H1 (cell line): ENCODE measurements at regions not wholly inside any gene's neighbourhood (a gene's known extent, or its start where the extent isn't known, plus 50 kb on each side); places are given as distances from the start of the nearest gene placed in this dataset.

Source experiments
- CTCF ChIA-PET: fragments of 300-600 bp; sonication (Branson Sonifier 250); formaldehyde crosslinking; loops from one replicate; lab custom pipeline; 2021; ENCODE audit not compliant: partially characterized antibody; lab: Charles Lee
- POLR2A ChIA-PET: fragments of 300-600 bp; sonication (Branson Sonifier 250); formaldehyde crosslinking; loops from one replicate; lab custom pipeline; 2021; ENCODE audit warnings: inconsistent platforms; ENCODE audit not compliant: partially characterized antibody; lab: Charles Lee
- DNase-seq, 2 experiments: peaks; one replicate each; pipeline versions ENCODE4 v3.0.0 to v3.0.0-alpha.2; 2010 to 2022; ENCODE audit warnings: low spot score in 2 of 2, low read depth in 1 of 2, mixed read lengths in 1 of 2
- FAIRE-seq: peaks from 2 replicates; lab custom pipeline; 2011; peaks lifted over from hg19 to GRCh38; lab: Jason Lieb, UNC
- H2AFZ ChIP-seq: 2 replicates; pipeline ENCODE4 v1.8.1; 2012; ENCODE audit warnings: low read length, inconsistent platforms
- H2AK5ac ChIP-seq: 2 replicates; pipeline ENCODE4 v1.6.1; 2013; ENCODE audit warnings: low read depth, low read length
- H2BK120ac ChIP-seq: replicated peaks from 2 replicates; pipeline ENCODE3; 2013; ENCODE audit warnings: low read depth, low read length, inconsistent platforms
- H2BK12ac ChIP-seq: 2 replicates; pipeline ENCODE4 v1.6.1; 2013; ENCODE audit warnings: low read depth, low read length
- H2BK15ac ChIP-seq: 2 replicates; pipeline ENCODE4 v1.6.1; 2013; ENCODE audit warnings: low read length
- H2BK20ac ChIP-seq: 2 replicates; pipeline ENCODE4 v1.6.1; 2013; ENCODE audit warnings: low read length
- H2BK5ac ChIP-seq: 2 replicates; pipeline ENCODE4 v1.6.1; 2013; ENCODE audit warnings: low read depth, low read length
- H3K14ac ChIP-seq: 2 replicates; pipeline ENCODE4 v1.6.1; 2013; ENCODE audit warnings: inconsistent platforms; ENCODE audit not compliant: insufficient read length
- H3K18ac ChIP-seq: 2 replicates; pipeline ENCODE4 v1.6.1; 2013; ENCODE audit warnings: low read length; ENCODE audit errors: extremely low read depth
- H3K23ac ChIP-seq: 2 replicates; pipeline ENCODE4 v1.6.1; 2013; ENCODE audit warnings: inconsistent platforms; ENCODE audit not compliant: insufficient read length
- H3K23me2 ChIP-seq: 2 replicates; pipeline ENCODE4 v1.6.1; 2013; ENCODE audit warnings: low read depth, low read length
- H3K27ac ChIP-seq: 2 replicates; pipeline ENCODE4 v1.6.1; 2011; ENCODE audit warnings: low read depth, low read length, inconsistent platforms
- H3K27me3 ChIP-seq, 4 experiments: replicated peaks in 1 of 4; 1 replicate in 1 of 4; 2 replicates in 3 of 4; pipeline versions ENCODE4 v1.6.1 to v1.8.1; 2011 to 2013; ENCODE audit warnings: low read length in 3 of 4, mild to moderate bottlenecking in 3 of 4, inconsistent platforms in 2 of 4, mixed read lengths in 2 of 4, moderate library complexity in 1 of 4; ENCODE audit not compliant: control insufficient read depth in 3 of 4, insufficient read depth in 3 of 4; ENCODE audit errors: extremely low read depth in 1 of 4
- H3K36me3 ChIP-seq, 4 experiments: 2 replicates each; pipeline versions ENCODE4 v1.6.1 to v1.8.1; 2011 to 2013; ENCODE audit warnings: mild to moderate bottlenecking in 4 of 4, low read length in 3 of 4, moderate library complexity in 2 of 4, control low read depth in 1 of 4, inconsistent platforms in 1 of 4; ENCODE audit not compliant: insufficient read depth in 4 of 4, control insufficient read depth in 2 of 4
- H3K4ac ChIP-seq: replicated peaks from 2 replicates; pipeline ENCODE3; 2013; ENCODE audit warnings: low read length, low read depth, mixed read lengths, inconsistent platforms; ENCODE audit not compliant: insufficient read length
- H3K4me1 ChIP-seq, 4 experiments: replicated peaks in 1 of 4; 1 replicate in 1 of 4; 2 replicates in 3 of 4; pipeline versions ENCODE4 v1.6.1 to v1.8.1; 2011 to 2013; ENCODE audit warnings: low read length in 3 of 4, inconsistent platforms in 2 of 4, mixed read lengths in 1 of 4; ENCODE audit not compliant: insufficient read depth in 4 of 4, control insufficient read depth in 3 of 4
- H3K4me2 ChIP-seq, 2 experiments: 2 replicates each; pipeline versions ENCODE4 v1.6.1 to v1.8.1; 2011 to 2013; ENCODE audit warnings: low read depth in 2 of 2, low read length in 2 of 2, control low read depth in 1 of 2, inconsistent platforms in 1 of 2, mild to moderate bottlenecking in 1 of 2; ENCODE audit not compliant: insufficient read depth in 1 of 2
- H3K4me3 ChIP-seq, 4 experiments: fragments of 200-600, 300-600 bp in 1 of 4; sonication (generic), shearing (Covaris generic), sonication (Bioruptor Twin) in 1 of 4; 2 replicates each; pipeline versions ENCODE4 v1.5.1 to v1.8.1; 2011 to 2016; ENCODE audit warnings: low read length in 4 of 4, low read depth in 3 of 4, control low read depth in 2 of 4, inconsistent platforms in 2 of 4, mild to moderate bottlenecking in 2 of 4, mixed read lengths in 1 of 4, moderate library complexity in 1 of 4; ENCODE audit not compliant: insufficient read depth in 2 of 4; ENCODE audit errors: extremely low read depth in 1 of 4
- H3K56ac ChIP-seq: replicated peaks from 2 replicates; pipeline ENCODE3; 2013; ENCODE audit warnings: low read depth, mild to moderate bottlenecking, mixed read lengths, low read length, inconsistent platforms; ENCODE audit not compliant: insufficient read length
- H3K79me1 ChIP-seq: 2 replicates; pipeline ENCODE4 v1.6.1; 2013; ENCODE audit warnings: low read depth, low read length, control low read depth
- H3K79me2 ChIP-seq, 2 experiments: 2 replicates each; pipeline versions ENCODE4 v1.6.1 to v1.8.1; 2012 to 2013; ENCODE audit warnings: low read length in 2 of 2, mild to moderate bottlenecking in 2 of 2, inconsistent platforms in 1 of 2; ENCODE audit not compliant: insufficient read depth in 2 of 2, control insufficient read depth in 1 of 2
- H3K9ac ChIP-seq, 4 experiments: replicated peaks in 1 of 4; 1 replicate in 1 of 4; 2 replicates in 3 of 4; pipeline versions ENCODE4 v1.6.1 to v1.8.1; 2011 to 2013; ENCODE audit warnings: low read depth in 3 of 4, low read length in 3 of 4, control low read depth in 2 of 4, mild to moderate bottlenecking in 2 of 4, moderate library complexity in 2 of 4, inconsistent platforms in 1 of 4; ENCODE audit errors: extremely low read depth in 1 of 4
- H3K9me3 ChIP-seq, 2 experiments: 2 replicates each; pipeline versions ENCODE4 v1.6.1 to v1.8.1; 2012 to 2013; ENCODE audit warnings: mild to moderate bottlenecking in 2 of 2, moderate library complexity in 2 of 2, control low read depth in 1 of 2, inconsistent platforms in 1 of 2, low read depth in 1 of 2, low read length in 1 of 2, mixed read lengths in 1 of 2; ENCODE audit not compliant: insufficient read depth in 2 of 2
- H4K20me1 ChIP-seq, 2 experiments: replicated peaks in 1 of 2; 2 replicates each; pipeline versions ENCODE3 to v1.8.1; 2011 to 2013; ENCODE audit warnings: inconsistent platforms in 2 of 2, low read length in 2 of 2, mild to moderate bottlenecking in 1 of 2; ENCODE audit not compliant: insufficient read depth in 2 of 2, control insufficient read depth in 1 of 2
- H4K5ac ChIP-seq: 2 replicates; pipeline ENCODE4 v1.6.1; 2013; ENCODE audit warnings: low read length, low read depth, mixed read lengths, inconsistent platforms; ENCODE audit not compliant: insufficient read length
- H4K8ac ChIP-seq: 2 replicates; pipeline ENCODE4 v1.8.0; 2013; ENCODE audit warnings: mild to moderate bottlenecking, moderate library complexity, low read length, inconsistent platforms; ENCODE audit not compliant: insufficient read depth; ENCODE audit errors: extremely low read depth
- H4K91ac ChIP-seq: replicated peaks from 2 replicates; pipeline ENCODE3; 2013; ENCODE audit warnings: low read length, mixed read lengths, inconsistent platforms; ENCODE audit not compliant: insufficient read length
- KDM1A ChIP-seq: fragments of 200-600, 300-600 bp; sonication (generic); IDR thresholded peaks from 2 replicates; pipeline ENCODE4 v1.7.1; 2016; ENCODE audit warnings: mild to moderate bottlenecking, low read length, borderline replicate concordance
- KDM4A ChIP-seq: IDR thresholded peaks from one replicate; pipeline ENCODE4 v1.7.1; 2012; ENCODE audit warnings: low read depth, mild to moderate bottlenecking, moderate library complexity, low read length, inconsistent platforms; ENCODE audit not compliant: severe bottlenecking
- NRF1 ChIP-seq: IDR thresholded peaks from 2 replicates; pipeline ENCODE4 v1.6.1; 2011; ENCODE audit warnings: mild to moderate bottlenecking, low read depth, low read length, improper control_type of control experiment
- SIN3A ChIP-seq, 2 experiments: IDR thresholded peaks in 1 of 2; conservative IDR thresholded peaks in 1 of 2; 2 replicates each; pipeline ENCODE4 v1.6.1; 2011 to 2012; ENCODE audit warnings: low read length in 2 of 2, improper control_type of control experiment in 1 of 2, low read depth in 1 of 2, mild to moderate bottlenecking in 1 of 2
- SP2 ChIP-seq: IDR thresholded peaks from 2 replicates; pipeline ENCODE4 v1.6.1; 2012; ENCODE audit warnings: mild to moderate bottlenecking, low read length, inconsistent platforms
- WGBS, 2 experiments: shearing (Covaris generic) in 1 of 2; methylation state at CpG; one replicate each; pipeline versions ENCODE4 v1.1.6 to v1.1.7; 2013 to 2015; ENCODE audit warnings: low lambda C conversion rate in 2 of 2, mixed read lengths in 2 of 2, inconsistent platforms in 1 of 2, low coverage in 1 of 2, missing lambda C conversion rate in 1 of 2; ENCODE audit not compliant: insufficient replicate concordance in 2 of 2, insufficient coverage in 1 of 2, insufficient read length in 1 of 2; ENCODE audit errors: extremely low coverage in 1 of 2, missing lambda C conversion rate in 1 of 2; 5-methylcytosine and 5-hydroxymethylcytosine counted together

DNA sequence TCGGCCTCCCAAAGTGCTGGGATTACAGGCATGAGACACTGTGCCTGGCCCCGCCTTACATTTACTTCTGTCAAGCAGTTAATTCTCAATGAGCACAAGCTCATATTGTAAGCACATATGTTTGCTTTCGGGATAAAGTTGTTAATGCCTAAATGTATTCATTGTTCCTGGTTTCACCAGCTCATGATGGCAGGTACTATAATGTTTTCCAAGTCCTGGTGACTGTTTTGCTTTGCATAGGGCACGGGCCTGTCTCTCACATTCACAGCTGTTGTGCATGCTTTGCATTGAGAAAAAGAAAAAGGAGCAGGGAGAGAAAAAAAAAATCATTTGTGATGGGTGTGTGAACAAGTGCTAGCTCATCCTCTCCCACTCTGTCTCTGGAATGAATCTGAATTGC lies 661.2 kb upstream of the TENM3 start:
- FAIRE-seq = no peak
- Histone ChIP-seq H2BK5ac (no peak overlapping the region), H2AK5ac (no peak overlapping the region), H3K9ac (no peak overlapping the region), H3K4ac (no peak overlapping the region), H2BK12ac (no peak overlapping the region), H3K9me3 (no peaks in the 10 kb centered on the region; a peak in 1 of 4 replicates), H4K20me1 (no peaks in the 10 kb centered on the region), H3K4me2 (no peak overlapping the region), H2BK15ac (no peak overlapping the region), H2BK120ac (no peak overlapping the region), H3K18ac (no peak overlapping the region), H3K14ac (no peak overlapping the region), H3K4me3 (no peak overlapping the region), H3K79me2 (no peaks in the 10 kb centered on the region), H3K36me3 (no peaks in the 10 kb centered on the region), H2AFZ (no peak overlapping the region), H2BK20ac (no peak overlapping the region), H4K91ac (no peak overlapping the region), H3K56ac (no peak overlapping the region), H3K23me2 (no peaks in the 10 kb centered on the region), H3K4me1 (no peaks in the 10 kb centered on the region; a peak in 1 of 7 replicates), H3K79me1 (no peaks in the 10 kb centered on the region), H3K23ac (no peak overlapping the region), H3K27me3 (no peaks in the 10 kb centered on the region), H3K27ac (no peak overlapping the region), H4K5ac (no peak overlapping the region), H4K8ac (no peak overlapping the region)
- DNase-seq = no peak
- ChIA-PET CTCF (interaction anchor here (0.6 to 1.7 kb wide), 5 partner anchors 11 to 622 kb away, joined by 3 to 9 read pairs (median 3); no protein-coding TSS in a partner anchor), POLR2A (no interaction called here)
- TF ChIP-seq KDM1A (no peak), NRF1 (no peak), KDM4A (no peak), SP2 (no peak), SIN3A (conservative IDR thresholded peaks at IDR 0.05 in 1 of 2, IDR thresholded peaks at IDR 0.05 in 1 of 2; ENCODE audit: low read depth in 1 of 2, low read length in 2 of 2) (no peak)
- WGBS, 2 experiments = 90% methylated on average over 4 of the region's 4 CpGs; no CpG with 5 or more reads in 1 of the 2 experiments
